Iris pigment epithelial cell (primary cell): ENCODE measurements at regions not wholly inside any gene's neighbourhood (a gene's known extent, or its start where the extent isn't known, plus 50 kb on each side); places are given as distances from the start of the nearest gene placed in this dataset.
"Not testable (repeated sequence)": the region's sequence is repeated elsewhere in the genome, so short reads cannot be mapped to it uniquely, and the experiment has no call there.

Experiments used
- DNase-seq: peaks from one replicate; pipeline ENCODE4 v3.0.0-alpha.2; 2011; ENCODE audit warnings: low read depth

- no peak for DNase-seq
These were observed 52.1 kb downstream of the ARHGEF18 start for GRCh38 chr19:7400815-7401214.

- DNase-seq, result no peak
These were observed 53.0 kb downstream of the ARHGEF18 start for GRCh38 chr19:7401694-7402093.

GRCh38 chr19:7405482-7405881, 56.7 kb downstream of the ARHGEF18 start:
- DNase-seq, result not testable (repeated sequence)

- no peak for DNase-seq
These were observed 59.5 kb downstream of the ARHGEF18 start for GRCh38 chr19:7408251-7408650.

- no peak for DNase-seq
These were observed 62.2 kb downstream of the ARHGEF18 start for GRCh38 chr19:7410946-7411345.

GRCh38 chr19:7413629-7414028, 64.9 kb downstream of the ARHGEF18 start:
- DNase-seq, result no peak

GRCh38 chr19:7415163-7415856, 66.6 kb downstream of the ARHGEF18 start:
- DNase-seq, result peak; percentile 84

- DNase-seq, result no peak
These were observed 67.2 kb downstream of the ARHGEF18 start for GRCh38 chr19:7415857-7416371.

GRCh38 chr19:7417671-7418324, 69.1 kb downstream of the ARHGEF18 start:
- peak; percentile 56 for DNase-seq

- DNase-seq, result no peak
These were observed 69.9 kb downstream of the ARHGEF18 start for GRCh38 chr19:7418596-7418995.

GRCh38 chr19:7419153-7419552, 69.7 kb downstream of the PEX11G start:
- no peak for DNase-seq

- no peak for DNase-seq
These were observed 68.9 kb downstream of the PEX11G start for GRCh38 chr19:7419777-7420439.

GRCh38 chr19:7421941-7422744, 66.7 kb downstream of the PEX11G start:
- DNase-seq, result no peak
